OCI-LY3 (cell line): ENCODE measurements at regions not wholly inside any gene's neighbourhood (a gene's known extent, or its start where the extent isn't known, plus 50 kb on each side); places are given as distances from the start of the nearest gene placed in this dataset.

Source experiments
- H2AFZ ChIP-seq: fragments of 200-600, 300-600 bp; shearing (Covaris generic); 2 replicates; pipeline ENCODE4 v1.6.0; 2014; ENCODE audit warnings: antibody characterized with exemption, low read depth, low read length
- H3K27ac ChIP-seq: fragments of 200-600, 300-600 bp; sonication (generic); 2 replicates; pipeline ENCODE4 v1.5.1; 2014; ENCODE audit warnings: mild to moderate bottlenecking, low read length, moderate library complexity, mixed read lengths
- H3K27me3 ChIP-seq: fragments of 200-600, 300-600 bp; sonication (generic); 2 replicates; pipeline ENCODE4 v1.6.1; 2014; ENCODE audit warnings: low read depth, low read length, mixed read lengths
- H3K36me3 ChIP-seq: fragments of 200-600, 300-600 bp; sonication (generic); replicated peaks from 2 replicates; pipeline ENCODE3; 2014; ENCODE audit warnings: low read depth, low read length, mixed read lengths
- H3K4me1 ChIP-seq: fragments of 300-600, 200-600 bp; sonication (generic); 2 replicates; pipeline ENCODE4 v1.6.1; 2014; ENCODE audit warnings: low read length, mixed read lengths
- H3K4me2 ChIP-seq: fragments of 200-600, 300-600 bp; sonication (generic); 2 replicates; pipeline ENCODE4 v1.6.1; 2014; ENCODE audit warnings: low read length, mixed read lengths
- H3K4me3 ChIP-seq: fragments of 300-600, 200-600 bp; sonication (generic); 2 replicates; pipeline ENCODE4 v1.5.1; 2014; ENCODE audit warnings: antibody characterized with exemption, mild to moderate bottlenecking, low read length, moderate library complexity
- H3K79me2 ChIP-seq: fragments of 300-600, 200-600 bp; shearing (Covaris generic); 2 replicates; pipeline ENCODE4 v1.6.1; 2014; ENCODE audit warnings: mild to moderate bottlenecking, low read length, mixed read lengths
- H3K9ac ChIP-seq: fragments of 300-600, 200-600 bp; shearing (Covaris generic); 2 replicates; pipeline ENCODE4 v1.6.0; 2014; ENCODE audit warnings: mild to moderate bottlenecking, low read length, moderate library complexity
- H3K9me3 ChIP-seq: fragments of 200-600, 300-600 bp; shearing (Covaris generic); 2 replicates; pipeline ENCODE4 v1.6.1; 2014; ENCODE audit warnings: low read length, mixed read lengths; ENCODE audit not compliant: insufficient read depth
- H4K20me1 ChIP-seq: fragments of 200-600, 300-600 bp; sonication (generic); 2 replicates; pipeline ENCODE4 v1.6.1; 2016; ENCODE audit warnings: low read length, mixed read lengths; ENCODE audit not compliant: insufficient read depth
- CTCF ChIP-seq: fragments of 200-600, 300-600 bp; sonication (generic); IDR thresholded peaks from 2 replicates; pipeline ENCODE4 v1.5.1; 2014; ENCODE audit warnings: antibody characterized with exemption, low read length, low read depth
- EZH2phosphoT487 ChIP-seq: fragments of 200-600 bp; shearing (Covaris generic); IDR thresholded peaks from 2 replicates; pipeline ENCODE4 v1.6.1; 2018; ENCODE audit warnings: antibody characterized with exemption, mixed run types, low read depth

DNA sequence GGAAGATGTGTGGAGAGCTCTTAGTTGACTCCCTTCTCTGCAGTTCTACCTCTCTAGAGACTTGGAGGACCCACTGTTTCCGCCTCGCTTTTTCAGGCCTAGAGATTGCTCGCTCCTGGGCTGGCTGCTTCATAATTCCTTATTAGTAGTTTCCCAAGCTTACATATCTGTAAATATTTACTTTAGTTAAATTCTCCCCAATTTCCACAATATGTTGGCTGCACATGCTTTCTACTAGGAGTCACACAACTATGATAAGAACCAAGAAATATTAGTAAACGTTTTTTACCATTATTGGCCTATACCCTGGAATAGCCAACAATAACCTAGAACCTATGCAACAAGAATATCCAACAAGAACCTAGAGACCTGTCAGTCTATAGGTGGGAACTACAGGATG, 129.0 kb upstream of the RUNX1 start:
- Histone ChIP-seq H3K36me3 (no peaks in the 10 kb centered on the region), H3K27ac (no peak overlapping the region), H3K79me2 (no peaks in the 10 kb centered on the region), H3K9ac (no peak overlapping the region), H3K4me1 (peaks cover 28% of the 10 kb centered on the region), H3K4me3 (no peak overlapping the region), H3K4me2 (no peak overlapping the region), H3K9me3 (no peaks in the 10 kb centered on the region), H4K20me1 (no peaks in the 10 kb centered on the region), H2AFZ (no peak overlapping the region), H3K27me3 (no peaks in the 10 kb centered on the region)
- TF ChIP-seq CTCF (no peak), EZH2phosphoT487 (no peak)

- H3K27ac ChIP-seq = no peak overlapping the region
- H3K27me3 ChIP-seq = no peaks in the 10 kb centered on the region
- TF ChIP-seq EZH2phosphoT487 (no peak), CTCF (no peak)
- H3K9me3 ChIP-seq = no peaks in the 10 kb centered on the region
- no peak overlapping the region for H3K9ac ChIP-seq
- no peak overlapping the region for H2AFZ ChIP-seq
- no peaks in the 10 kb centered on the region for H4K20me1 ChIP-seq
- H3K4me1 ChIP-seq = peaks cover 10% of the 10 kb centered on the region
- no peak overlapping the region for H3K4me3 ChIP-seq
- no peaks in the 10 kb centered on the region for H3K36me3 ChIP-seq
- H3K4me2 ChIP-seq = no peak overlapping the region
- H3K79me2 ChIP-seq = no peaks in the 10 kb centered on the region
These were observed 123.1 kb upstream of the RUNX1 start for GRCh38 chr21:35172231-35172630.

DNA sequence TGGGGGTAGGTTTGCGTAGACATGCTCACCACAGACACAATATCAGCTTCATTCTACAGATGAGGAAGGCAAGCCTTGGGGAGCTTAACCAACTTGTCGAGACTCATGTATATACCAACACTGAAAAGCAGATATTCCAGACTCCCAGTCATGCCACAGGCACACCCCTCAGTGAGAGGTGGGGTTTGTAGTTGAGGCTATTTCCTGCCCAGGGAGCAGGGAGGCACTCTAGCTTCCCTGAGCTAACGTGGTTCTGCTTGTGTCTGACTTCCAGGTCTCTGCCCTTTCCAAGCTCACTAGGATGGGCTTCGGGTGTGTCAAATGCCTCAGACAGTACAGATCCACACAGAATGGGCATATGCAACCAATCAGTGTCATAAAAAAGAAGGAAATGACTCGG, 122.3 kb upstream of the RUNX1 start:
- no peaks in the 10 kb centered on the region for H3K27me3 ChIP-seq
- H3K9me3 ChIP-seq = no peaks in the 10 kb centered on the region
- no peak for TF ChIP-seq CTCF
- TF ChIP-seq EZH2phosphoT487 = no peak
- H2AFZ ChIP-seq = no peak overlapping the region
- H3K9ac ChIP-seq = no peak overlapping the region
- H3K36me3 ChIP-seq = no peaks in the 10 kb centered on the region
- H3K4me3 ChIP-seq = no peak overlapping the region
- no peaks in the 10 kb centered on the region for H4K20me1 ChIP-seq
- no peaks in the 10 kb centered on the region for H3K79me2 ChIP-seq
- H3K4me2 ChIP-seq = no peak overlapping the region
- H3K27ac ChIP-seq = no peak overlapping the region
- H3K4me1 ChIP-seq = peaks cover 10% of the 10 kb centered on the region

DNA sequence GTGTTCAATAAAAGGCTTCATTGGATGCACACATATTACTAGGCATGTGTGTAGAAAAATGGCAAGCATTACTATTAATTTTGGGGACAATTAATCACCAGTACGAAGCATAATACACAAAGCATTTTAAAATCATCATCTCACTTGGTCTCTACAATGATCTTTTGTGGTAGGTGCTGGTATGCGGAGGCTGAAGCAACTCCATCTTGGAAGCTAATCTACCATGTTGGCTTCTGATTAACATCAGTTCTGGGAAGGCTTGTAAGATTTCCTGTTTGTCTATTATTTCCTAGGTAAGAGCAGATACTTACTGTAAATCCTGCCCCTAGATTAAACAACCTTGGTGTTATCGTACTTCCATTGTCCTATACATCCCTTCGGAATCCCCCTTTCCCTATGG, 121.7 kb upstream of the RUNX1 start:
- Histone ChIP-seq H3K4me3 (no peak overlapping the region), H3K4me2 (no peak overlapping the region), H4K20me1 (no peaks in the 10 kb centered on the region)

More for the DNA sequence above, 121.7 kb upstream of the RUNX1 start:
- Histone ChIP-seq H3K27me3 (no peaks in the 10 kb centered on the region), H3K9me3 (no peaks in the 10 kb centered on the region), H2AFZ (no peak overlapping the region), H3K79me2 (no peaks in the 10 kb centered on the region), H3K36me3 (no peaks in the 10 kb centered on the region), H3K4me1 (peaks cover 10% of the 10 kb centered on the region), H3K27ac (no peak overlapping the region), H3K9ac (no peak overlapping the region)
- TF ChIP-seq CTCF (no peak), EZH2phosphoT487 (no peak)
